Right lobe of liver (tissue), 4 donors: ENCODE measurements at regions not wholly inside any gene's neighbourhood (a gene's known extent, or its start where the extent isn't known, plus 50 kb on each side); places are given as distances from the start of the nearest gene placed in this dataset.

ENCODE experiments used
- POLR2A ChIP-seq: fragments of 450-650 bp; IDR thresholded peaks from one replicate; pipeline ENCODE4 v1.6.1; 2017; ENCODE audit warnings: antibody characterized with exemption, mild to moderate bottlenecking
- TF ChIP-seq, protein P1 (sequence below), 4 donors: fragments of 200-600 bp in 3 of 4; fragments of 450-650 bp in 1 of 4; IDR thresholded peaks; one replicate each; pipeline versions ENCODE4 v1.5.1 to v1.8.0; 2016 to 2022; ENCODE audit warnings: antibody characterized with exemption in 4 of 4, mild to moderate bottlenecking in 2 of 4
- donor health status: DM: no; HTN: no; CAD: no.
- donor health status: DM: no; HTN: no; CAD: no.
- donor health status: DM: no; HTN: yes; CAD: no.

DNA sequence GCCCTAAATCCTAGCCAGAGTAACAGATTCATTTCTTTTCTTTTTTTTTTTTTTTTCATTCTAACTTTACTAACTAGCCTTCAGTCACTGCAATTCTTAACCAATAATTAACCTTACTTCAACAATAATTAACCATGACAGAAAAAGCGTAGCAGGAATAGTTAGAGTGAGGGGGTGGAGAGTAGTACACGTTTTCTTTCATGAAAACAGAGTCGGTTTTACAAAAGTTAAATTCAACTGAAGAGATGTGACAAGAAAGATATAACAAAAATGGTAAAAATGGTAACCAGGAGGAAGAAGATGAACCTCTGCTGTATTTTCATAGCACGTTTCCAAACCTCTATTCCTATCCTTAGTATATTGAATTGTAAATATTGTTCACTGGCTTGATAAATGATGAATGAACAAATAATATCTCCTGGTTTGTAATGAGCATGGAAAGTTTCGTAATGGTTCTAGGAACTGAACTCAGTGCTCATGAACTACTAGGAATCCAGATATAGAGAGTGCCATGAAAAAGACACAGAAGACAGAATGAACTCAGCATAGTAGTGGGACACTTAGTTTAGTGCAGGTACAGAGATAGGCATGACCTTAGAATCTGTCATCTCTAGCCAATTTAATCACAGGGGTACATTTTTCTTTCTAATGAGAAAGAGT is 116.5 kb upstream of the ANO5 start:
- TF ChIP-seq, protein P1, sequence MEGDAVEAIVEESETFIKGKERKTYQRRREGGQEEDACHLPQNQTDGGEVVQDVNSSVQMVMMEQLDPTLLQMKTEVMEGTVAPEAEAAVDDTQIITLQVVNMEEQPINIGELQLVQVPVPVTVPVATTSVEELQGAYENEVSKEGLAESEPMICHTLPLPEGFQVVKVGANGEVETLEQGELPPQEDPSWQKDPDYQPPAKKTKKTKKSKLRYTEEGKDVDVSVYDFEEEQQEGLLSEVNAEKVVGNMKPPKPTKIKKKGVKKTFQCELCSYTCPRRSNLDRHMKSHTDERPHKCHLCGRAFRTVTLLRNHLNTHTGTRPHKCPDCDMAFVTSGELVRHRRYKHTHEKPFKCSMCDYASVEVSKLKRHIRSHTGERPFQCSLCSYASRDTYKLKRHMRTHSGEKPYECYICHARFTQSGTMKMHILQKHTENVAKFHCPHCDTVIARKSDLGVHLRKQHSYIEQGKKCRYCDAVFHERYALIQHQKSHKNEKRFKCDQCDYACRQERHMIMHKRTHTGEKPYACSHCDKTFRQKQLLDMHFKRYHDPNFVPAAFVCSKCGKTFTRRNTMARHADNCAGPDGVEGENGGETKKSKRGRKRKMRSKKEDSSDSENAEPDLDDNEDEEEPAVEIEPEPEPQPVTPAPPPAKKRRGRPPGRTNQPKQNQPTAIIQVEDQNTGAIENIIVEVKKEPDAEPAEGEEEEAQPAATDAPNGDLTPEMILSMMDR (IDR thresholded peaks at IDR 0.05) = no peak
- TF ChIP-seq POLR2A = peak; percentile 49
